HEK293 (cell line): ENCODE measurements at regions not wholly inside any gene's neighbourhood (a gene's known extent, or its start where the extent isn't known, plus 50 kb on each side); places are given as distances from the start of the nearest gene placed in this dataset.

Experiments used
- CTCF ChIA-PET: fragments of 350-600 bp; formaldehyde crosslinking; extraction: SDS; loops from one replicate; lab custom pipeline; 2021; ENCODE audit warnings: antibody characterized with exemption; lab: Yijun Ruan, JAX
- POLR2A ChIA-PET: fragments of 300-600 bp; formaldehyde crosslinking; extraction: SDS; loops from one replicate; lab custom pipeline; 2020; ENCODE audit warnings: antibody characterized with exemption, inconsistent platforms; lab: Yijun Ruan, JAX
- H3K27ac ChIP-seq: fragments of 200-500 bp; sonication (Bioruptor generic); 2 replicates; pipeline ENCODE4 v1.5.1; 2014; ENCODE audit warnings: low read depth, low read length, control low read depth, inconsistent platforms; ENCODE audit errors: extremely low read depth
- H3K36me3 ChIP-seq, 2 experiments: fragments of 200-500 bp in 1 of 2; sonication (Bioruptor generic) in 1 of 2; 1 replicate in 1 of 2; 2 replicates in 1 of 2; pipeline ENCODE4 v1.5.1; 2014 to 2017; ENCODE audit warnings: inconsistent platforms in 2 of 2, low read length in 2 of 2; ENCODE audit not compliant: control insufficient read depth in 2 of 2, insufficient read depth in 1 of 2
- H3K4me1 ChIP-seq: fragments of 200-500 bp; sonication (Bioruptor generic); 2 replicates; pipeline ENCODE4 v1.5.1; 2014; ENCODE audit warnings: mild to moderate bottlenecking, low read length, inconsistent platforms; ENCODE audit not compliant: control insufficient read depth, insufficient read depth
- H3K4me3 ChIP-seq: 2 replicates; pipeline ENCODE4 v1.5.1; 2011; ENCODE audit warnings: low read depth, mild to moderate bottlenecking, control low read depth, low read length, moderate library complexity
- H3K9me3 ChIP-seq: fragments of 200-500 bp; sonication (Bioruptor generic); 2 replicates; pipeline ENCODE4 v1.5.1; 2014; ENCODE audit warnings: low read depth, low read length, inconsistent platforms; ENCODE audit not compliant: control insufficient read depth, insufficient read depth
- GLIS2 ChIP-seq: fragments of 450-650 bp; formaldehyde crosslinking; IDR thresholded peaks from 2 replicates; pipeline ENCODE4 v1.5.1; 2016; ENCODE audit warnings: missing biosample characterization, missing genetic modification characterization
- HIC1 ChIP-seq: fragments of 450-650 bp; formaldehyde crosslinking; IDR thresholded peaks from 2 replicates; pipeline ENCODE4 v1.5.1; 2016; ENCODE audit warnings: missing biosample characterization, missing genetic modification characterization
- PRDM6 ChIP-seq: fragments of 450-650 bp; formaldehyde crosslinking; IDR thresholded peaks from 2 replicates; pipeline ENCODE4 v1.5.1; 2017; ENCODE audit warnings: missing biosample characterization, missing genetic modification characterization
- ZBTB6 ChIP-seq: fragments of 450-650 bp; formaldehyde crosslinking; IDR thresholded peaks from 2 replicates; pipeline ENCODE4 v1.5.1; 2017; ENCODE audit warnings: missing biosample characterization, missing genetic modification characterization
- ZFHX2 ChIP-seq: fragments of 450-650 bp; formaldehyde crosslinking; conservative IDR thresholded peaks from 2 replicates; pipeline ENCODE4 v1.5.1; 2016; ENCODE audit warnings: missing biosample characterization, missing genetic modification characterization
- ZNF148 ChIP-seq: fragments of 450-650 bp; formaldehyde crosslinking; IDR thresholded peaks from 2 replicates; pipeline ENCODE4 v1.5.0; 2017; ENCODE audit warnings: missing biosample characterization, missing genetic modification characterization, borderline replicate concordance
- ZNF184 ChIP-seq: fragments of 450-650 bp; IDR thresholded peaks from 2 replicates; pipeline ENCODE4 v1.5.1; 2018; ENCODE audit warnings: missing biosample characterization, mild to moderate bottlenecking, missing genetic modification characterization
- ZNF26 ChIP-seq: fragments of 450-650 bp; formaldehyde crosslinking; IDR thresholded peaks from 2 replicates; pipeline ENCODE4 v1.5.1; 2016; ENCODE audit warnings: missing biosample characterization, missing genetic modification characterization
- ZNF280D ChIP-seq: fragments of 450-650 bp; formaldehyde crosslinking; IDR thresholded peaks from 2 replicates; pipeline ENCODE4 v1.5.1; 2016; ENCODE audit warnings: missing biosample characterization, missing genetic modification characterization
- ZNF626 ChIP-seq: fragments of 450-650 bp; sonication (Bioruptor Pico); formaldehyde crosslinking; IDR thresholded peaks from 2 replicates; pipeline ENCODE4 v1.5.1; 2018; ENCODE audit warnings: missing biosample characterization, missing genetic modification characterization, inconsistent platforms
- ZNF707 ChIP-seq: fragments of 450-650 bp; formaldehyde crosslinking; IDR thresholded peaks from 2 replicates; pipeline ENCODE4 v1.5.1; 2016; ENCODE audit warnings: missing biosample characterization, missing genetic modification characterization
- ZNF747 ChIP-seq: fragments of 450-650 bp; formaldehyde crosslinking; IDR thresholded peaks from 2 replicates; pipeline ENCODE4 v1.5.1; 2016; ENCODE audit warnings: missing biosample characterization, missing genetic modification characterization
- ZNF791 ChIP-seq: fragments of 450-650 bp; formaldehyde crosslinking; IDR thresholded peaks from 2 replicates; pipeline ENCODE4 v1.5.1; 2016; ENCODE audit warnings: missing biosample characterization, missing genetic modification characterization

GRCh38 chr10:35938160-35938559 lies 296.1 kb upstream of the FZD8 start (continued):
- TF ChIP-seq ZNF280D (tag by site-specific recombination) = no peak

- POLR2A ChIA-PET = no interaction called here
Measured at GRCh38 chr10:35937546-35937945, 295.4 kb upstream of the FZD8 start.

More at GRCh38 chr10:35937546-35937945, 295.4 kb upstream of the FZD8 start:
- H3K27ac ChIP-seq = no peak overlapping the region
- no peak for TF ChIP-seq ZNF26
- TF ChIP-seq ZNF184 (tag by site-specific recombination) = no peak
- TF ChIP-seq ZFHX2 = no peak
- TF ChIP-seq ZNF626 (tag by site-specific recombination) = no peak
- no peak for TF ChIP-seq PRDM6 (tag by site-specific recombination)
- no peak for TF ChIP-seq ZNF791 (tag by site-specific recombination)
- TF ChIP-seq HIC1 (tag by site-specific recombination) = no peak
- no peak for TF ChIP-seq GLIS2 (tag by site-specific recombination)
- TF ChIP-seq ZNF707 (tag by site-specific recombination) = no peak
- TF ChIP-seq ZBTB6 (tag by site-specific recombination) = no peak
- no peak for TF ChIP-seq ZNF148 (tag by site-specific recombination)
- no peak for TF ChIP-seq ZNF747 (tag by site-specific recombination)
- TF ChIP-seq, all 188 proteins: peak for 0
- Histone ChIP-seq H3K36me3 (no peaks in the 10 kb centered on the region), H3K4me1 (peaks cover 4% of the 10 kb centered on the region; the same call in 1 of the 2 replicates), H3K4me3 (no peak overlapping the region), H3K9me3 (no peaks in the 10 kb centered on the region)
- CTCF ChIA-PET = no interaction called here
